ENCODE measurements at regions not wholly inside any gene's neighbourhood (a gene's known extent, or its start where the extent isn't known, plus 50 kb on each side); places are given as distances from the start of the nearest gene placed in this dataset.
"Not testable (repeated sequence)": the region's sequence is repeated elsewhere in the genome, so short reads cannot be mapped to it uniquely, and the experiment has no call there.

DNA sequence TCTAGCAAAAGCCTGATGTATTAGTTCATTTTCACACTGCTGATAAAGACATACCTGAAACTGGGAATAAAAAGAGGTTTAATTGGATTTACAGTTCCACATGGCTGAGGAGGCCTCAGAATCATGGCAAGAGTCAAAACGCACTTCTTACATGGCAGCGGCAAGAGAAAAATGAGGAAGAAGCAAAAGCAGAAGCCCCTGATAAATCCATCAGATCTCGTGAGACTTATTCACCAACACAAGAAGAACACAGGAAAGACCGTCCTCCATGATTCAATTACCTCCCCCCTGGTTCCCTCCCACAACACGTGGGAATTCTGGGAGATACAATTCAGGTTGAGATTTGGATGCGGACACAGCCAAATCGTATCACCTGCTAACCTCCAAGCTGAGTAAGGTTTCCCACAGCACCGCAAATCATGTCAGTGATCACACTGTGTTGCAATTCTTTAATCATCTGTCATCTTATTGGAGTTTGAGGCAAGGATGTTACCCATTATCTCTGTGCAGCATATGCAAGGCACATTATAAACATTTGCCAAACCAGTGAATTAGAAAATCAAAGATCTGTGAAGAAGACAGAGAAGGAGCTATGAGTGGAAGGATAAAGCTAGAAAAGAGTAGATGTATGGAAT is 128.5 kb downstream of the ZNF281 start:
- DNase-seq, result no peak

DNA sequence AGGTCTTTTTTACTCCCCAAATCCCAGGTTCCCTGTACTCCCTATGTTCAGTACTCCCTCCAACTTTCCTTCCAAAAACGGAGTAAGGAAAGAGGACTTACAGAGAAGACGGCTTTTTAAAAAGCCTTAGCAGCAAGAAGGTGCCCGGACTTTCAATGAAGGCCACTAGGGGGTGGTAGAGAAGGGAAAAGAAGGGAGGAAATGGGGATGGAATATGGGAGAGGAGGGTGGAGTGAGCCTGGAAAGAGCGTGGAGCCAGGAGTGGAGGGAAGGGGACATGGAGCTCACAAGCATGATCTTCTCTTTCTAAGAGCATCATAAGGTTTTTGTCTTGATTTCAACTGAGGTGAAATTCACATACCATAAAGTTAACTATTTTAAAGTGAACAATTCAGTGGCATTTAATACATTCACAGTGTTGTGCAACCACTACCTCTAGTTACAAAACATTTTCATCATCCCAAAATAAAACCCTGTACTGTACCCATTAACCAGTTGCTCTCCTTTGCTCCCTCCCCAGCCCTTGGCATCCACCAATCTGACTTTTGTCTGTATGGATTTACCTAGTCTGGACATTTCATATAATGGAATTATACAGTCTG is 129.9 kb downstream of the ZNF281 start:
- peak in 1 of 2 experiments; percentile 17 for DNase-seq

DNA sequence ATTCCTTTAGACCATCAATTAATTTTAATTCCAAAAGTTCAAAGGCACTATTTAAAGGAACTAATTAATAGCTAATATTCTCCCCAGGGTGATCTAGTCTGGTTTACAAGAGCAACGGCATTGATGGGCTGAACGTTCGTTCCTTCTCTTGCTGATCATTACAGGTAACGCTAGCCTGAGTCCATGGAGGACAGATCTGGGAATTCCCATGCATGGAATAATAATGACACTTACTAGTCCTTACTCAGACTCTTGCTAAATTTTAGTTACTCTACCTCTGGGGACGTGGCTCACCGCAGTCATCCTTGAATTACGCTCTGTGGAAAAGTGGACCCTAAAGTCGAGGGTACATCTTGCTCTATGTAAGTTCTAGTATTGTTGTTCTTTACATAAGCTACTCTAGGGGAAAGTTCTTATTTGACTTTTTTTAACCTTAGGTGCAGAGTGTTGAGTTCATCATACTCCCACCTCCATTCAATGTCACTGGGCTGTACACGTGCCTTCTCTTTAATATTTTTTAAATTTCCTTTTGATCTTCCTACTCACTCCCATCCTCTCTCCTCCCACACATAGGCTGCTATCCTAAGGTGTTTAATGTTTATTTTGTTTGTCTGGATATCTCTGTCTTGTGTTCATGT is 133.9 kb downstream of the ZNF281 start:
- DNase-seq, result no peak

DNA sequence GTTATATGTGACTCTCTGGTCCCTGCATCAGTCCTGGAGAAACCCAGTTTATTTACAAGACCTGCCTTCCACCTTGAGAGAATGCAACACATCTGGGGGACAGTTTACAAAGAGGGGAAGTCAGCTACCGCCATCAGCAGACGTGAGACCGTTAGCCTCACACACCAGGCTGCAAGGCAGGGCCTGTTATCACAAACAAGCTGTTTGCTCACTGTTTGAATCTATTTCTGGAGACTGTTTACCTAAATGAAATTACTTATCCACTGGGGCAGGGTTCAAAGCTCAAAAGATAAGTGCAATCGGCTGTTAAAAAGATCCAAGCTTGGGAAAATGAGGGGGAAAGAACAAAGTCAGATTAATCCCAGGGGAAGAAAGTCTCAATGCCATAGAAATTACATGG is 134.4 kb downstream of the ZNF281 start:
- no peak for DNase-seq

DNA sequence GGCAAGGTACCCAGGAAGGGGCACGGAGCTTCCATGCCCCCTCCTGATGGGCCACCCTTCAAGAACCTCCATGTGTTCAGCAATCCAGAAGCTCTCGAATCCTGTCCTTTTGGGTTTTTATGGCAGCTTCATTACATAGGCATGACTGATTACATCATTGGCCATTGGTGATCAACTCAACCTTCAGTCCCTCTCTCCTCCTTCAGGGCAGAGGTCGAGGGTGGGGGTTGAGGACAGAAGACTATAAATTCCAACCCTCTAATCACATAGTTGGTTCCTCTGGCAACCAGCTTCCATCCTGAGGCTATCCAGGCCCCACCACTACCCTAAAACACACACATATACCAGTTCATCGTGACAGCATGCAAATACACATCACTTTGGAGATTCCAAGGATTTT is 135.7 kb downstream of the ZNF281 start:
- DNase-seq, result no peak

DNA sequence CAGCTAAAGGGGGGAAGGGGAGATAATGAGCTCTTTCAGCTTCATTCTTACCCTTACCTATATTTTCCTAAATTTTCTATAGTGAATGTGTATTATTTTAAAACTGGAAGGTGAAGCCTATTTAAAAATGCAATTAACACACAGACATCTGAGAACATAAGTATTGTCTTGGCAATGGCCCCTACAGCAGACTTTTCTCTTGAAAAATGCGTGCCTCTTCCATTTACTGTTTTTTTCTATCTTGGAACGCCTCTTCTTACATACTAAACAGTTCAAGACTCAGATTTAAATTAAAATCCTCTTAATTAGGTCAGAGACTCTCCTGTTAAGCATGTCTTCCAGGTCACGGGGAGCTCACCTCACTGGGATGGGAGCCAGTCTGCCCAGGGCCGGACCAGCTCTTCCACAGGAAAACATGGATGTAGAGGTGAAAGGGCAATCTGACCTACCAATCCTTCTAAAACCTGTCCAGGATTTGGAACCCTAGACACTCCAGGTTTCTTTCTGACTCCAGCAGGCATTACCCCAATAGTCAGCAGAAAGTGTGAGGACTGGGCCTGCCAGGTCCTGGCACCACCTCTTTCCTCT is 137.3 kb downstream of the ZNF281 start:
- DNase-seq, result no peak

DNA sequence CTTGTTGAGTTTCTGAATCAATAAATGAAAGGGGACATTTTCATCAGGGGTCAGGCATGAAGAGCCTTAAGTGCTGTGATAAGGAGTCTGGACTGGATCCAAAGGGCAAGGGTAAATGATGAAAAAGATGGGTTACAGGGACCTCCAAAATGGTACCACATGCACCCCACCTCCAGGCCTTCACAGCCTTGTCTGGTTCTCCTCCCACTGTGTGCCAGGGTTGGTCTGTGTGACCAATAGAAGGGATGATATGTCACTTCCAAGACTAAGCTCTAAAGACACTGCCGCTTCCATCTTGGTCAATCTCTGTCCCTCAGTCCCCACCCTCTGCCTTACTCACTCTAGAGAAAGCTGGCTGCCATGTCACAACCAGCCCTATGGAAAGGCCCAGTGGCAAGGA is 140.6 kb downstream of the ZNF281 start:
- no peak for DNase-seq

DNA sequence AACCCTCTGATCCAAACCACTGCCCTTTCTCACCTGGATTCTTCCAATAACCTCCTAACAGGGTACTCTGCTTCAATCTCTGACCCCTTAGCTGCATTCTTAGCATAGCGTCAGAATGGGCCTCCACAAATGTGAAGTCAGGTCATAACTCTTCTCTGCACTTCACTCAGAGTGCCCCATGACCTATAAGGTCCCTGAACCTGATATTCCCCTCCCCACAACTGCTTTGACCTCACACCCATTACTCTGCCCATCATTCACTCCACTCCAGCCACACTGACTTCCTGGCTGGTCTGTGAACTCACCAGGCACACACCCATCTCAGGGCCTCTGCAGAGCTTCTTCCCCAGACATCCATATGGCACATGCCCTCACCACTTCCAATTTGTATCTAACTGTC is 141.9 kb downstream of the ZNF281 start:
- DNase-seq, result no peak

DNA sequence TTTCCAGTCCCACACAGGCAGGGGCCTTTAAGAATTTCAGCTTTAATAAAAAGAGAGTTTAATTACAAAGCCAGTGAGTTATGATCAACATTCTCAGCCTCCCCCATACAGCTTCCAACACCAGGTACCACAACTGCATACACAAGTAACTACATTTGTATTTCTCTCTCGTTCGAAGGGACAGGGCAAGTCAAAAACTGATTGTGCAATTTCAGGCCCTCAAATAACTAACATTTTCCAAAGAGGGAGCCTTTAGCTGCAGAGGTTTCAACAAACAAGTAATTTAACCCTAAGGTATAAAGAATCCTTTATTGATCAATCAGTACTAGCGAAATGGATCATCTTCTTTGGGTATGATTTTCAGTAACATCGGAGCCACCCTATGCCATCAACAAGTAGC is 142.4 kb downstream of the ZNF281 start:
- no peak for DNase-seq

DNA sequence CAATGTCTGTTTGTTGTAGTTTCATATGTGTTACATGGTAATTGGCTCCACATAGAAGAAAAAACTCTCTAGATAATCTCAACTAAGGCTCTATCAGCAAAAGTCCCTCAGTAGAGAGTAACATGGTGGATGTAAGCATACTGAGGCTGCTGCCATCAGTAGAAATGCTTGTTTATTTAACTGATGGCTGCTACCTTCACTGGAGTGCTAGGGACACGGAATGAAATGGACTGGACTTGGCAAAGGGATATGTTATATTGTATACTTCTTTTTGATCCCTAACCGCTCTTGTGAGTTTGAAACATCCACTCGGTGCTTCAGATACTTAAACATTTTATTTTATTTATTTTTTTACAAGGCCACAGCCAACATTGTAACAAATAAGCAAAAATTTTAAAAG is 143.0 kb downstream of the ZNF281 start:
- no peak for DNase-seq

DNA sequence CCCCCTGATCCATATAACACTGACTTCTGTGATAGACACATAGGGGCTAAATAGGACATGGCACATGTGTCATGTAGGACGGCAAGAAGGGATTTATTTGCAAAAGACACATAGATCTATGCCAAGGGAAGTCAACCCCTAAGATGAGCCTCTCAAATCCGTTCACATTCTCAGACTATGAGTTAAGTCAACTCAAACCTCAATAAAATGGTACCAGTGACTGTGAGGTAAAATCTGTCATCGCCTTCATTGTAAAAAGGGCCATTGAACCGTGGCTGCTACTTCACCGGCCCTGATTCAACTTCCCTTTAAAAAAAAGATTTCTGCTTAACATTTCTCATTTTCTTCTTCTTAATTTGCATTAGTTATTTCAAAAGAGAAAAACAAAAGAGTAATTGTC is 144.0 kb downstream of the ZNF281 start:
- DNase-seq, result no peak

DNA sequence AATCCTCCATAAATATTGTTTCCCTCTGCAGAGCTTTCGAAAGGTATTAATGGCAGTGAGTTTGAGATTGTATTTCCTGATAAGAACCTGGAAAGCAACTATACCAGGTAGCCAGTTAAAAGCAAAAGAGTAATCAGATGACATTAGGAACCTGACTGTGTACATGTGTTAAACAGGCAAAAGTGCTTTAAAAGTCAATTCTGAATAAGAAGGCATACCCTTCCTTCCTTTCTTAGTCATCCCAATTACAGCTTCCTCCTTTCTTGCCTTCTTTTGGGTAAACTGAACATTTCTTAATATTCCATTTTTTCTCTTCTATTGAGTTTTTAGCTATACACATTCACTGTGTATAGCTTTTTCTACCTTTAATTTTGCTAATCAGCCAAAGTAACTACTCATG is 144.7 kb downstream of the ZNF281 start:
- no peak for DNase-seq

DNA sequence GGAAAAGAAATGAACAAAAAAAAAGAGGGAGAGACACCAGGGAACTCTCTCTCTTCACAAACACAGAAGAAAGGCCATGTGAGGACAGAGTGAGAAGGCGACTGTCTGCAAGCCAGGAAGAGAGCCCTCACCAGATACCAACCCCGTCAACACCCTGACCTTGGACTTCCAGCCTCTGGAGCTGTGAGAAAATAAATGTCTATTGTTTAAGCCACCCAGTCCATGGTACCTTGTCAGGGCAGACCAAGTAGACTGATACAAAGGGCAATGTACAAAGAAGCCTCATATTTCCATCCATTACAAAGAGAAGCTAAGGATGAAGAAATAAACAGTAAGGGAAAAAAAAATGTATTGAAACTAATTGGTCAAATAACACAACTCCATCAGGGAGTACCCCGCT is 146.6 kb downstream of the ZNF281 start:
- DNase-seq, result no peak

DNA sequence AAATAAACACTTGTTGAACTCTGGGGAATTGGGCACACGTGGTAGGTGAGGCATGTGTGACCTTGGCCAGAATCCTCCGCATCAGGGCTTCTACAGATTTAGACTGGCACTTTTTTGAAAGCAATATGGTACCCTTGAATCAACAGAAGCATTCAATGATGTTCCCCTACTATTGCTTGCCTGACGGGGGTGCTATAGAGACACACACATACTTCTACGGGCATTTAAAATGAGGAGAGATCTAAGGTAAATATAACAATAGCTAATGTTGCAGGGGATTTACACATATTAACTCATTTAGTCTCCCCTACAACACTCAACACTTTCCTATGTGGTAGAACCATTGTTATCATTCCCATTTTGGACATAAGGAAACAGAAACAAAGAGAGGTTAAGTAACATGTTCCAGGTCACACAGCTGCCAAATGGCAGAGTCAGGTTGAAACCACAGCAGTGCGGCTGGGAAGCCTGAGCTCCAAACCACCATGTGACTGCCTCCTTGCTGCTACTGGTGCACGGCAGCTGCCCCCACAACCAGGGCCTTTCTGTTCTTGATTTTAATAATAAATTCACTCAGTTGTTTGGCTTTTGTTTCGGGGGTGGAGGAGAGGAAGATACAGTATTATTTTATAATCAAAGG is 147.4 kb downstream of the ZNF281 start:
- no peak for DNase-seq

DNA sequence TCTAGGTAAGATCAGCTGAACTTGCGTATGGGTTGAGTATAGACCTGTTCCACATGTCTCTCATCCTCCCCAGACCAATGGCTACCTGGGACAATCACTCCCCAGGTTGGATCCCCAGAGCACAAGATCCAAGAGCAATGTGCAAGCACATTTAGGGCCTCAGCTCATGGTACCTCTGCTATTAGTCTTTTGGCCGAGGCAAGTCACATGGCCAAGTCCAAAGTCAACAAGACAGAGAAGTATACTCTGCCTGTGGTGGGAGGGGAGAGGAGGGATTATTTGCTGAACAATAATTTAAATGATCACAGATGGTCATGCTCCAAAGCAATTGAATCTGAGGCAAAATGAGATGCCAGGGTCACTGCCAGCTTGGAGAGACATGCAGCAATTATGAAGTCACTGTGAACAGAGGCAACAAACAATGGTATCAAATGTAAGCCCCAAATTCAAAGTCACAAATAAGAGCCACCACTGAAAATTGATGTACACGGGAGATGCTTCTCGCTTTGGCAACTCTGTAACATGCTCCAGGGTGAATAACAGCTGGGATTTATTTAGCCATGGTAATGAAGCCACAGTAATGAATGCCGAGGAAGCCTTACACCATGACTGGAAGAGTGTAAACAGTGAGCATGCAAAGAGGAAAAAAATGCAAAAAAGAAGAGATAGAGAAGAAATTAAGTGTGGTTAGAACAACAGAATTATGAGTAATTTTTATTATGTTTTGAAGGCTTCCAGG is 149.1 kb downstream of the ZNF281 start:
- DNase-seq, result no peak

DNA sequence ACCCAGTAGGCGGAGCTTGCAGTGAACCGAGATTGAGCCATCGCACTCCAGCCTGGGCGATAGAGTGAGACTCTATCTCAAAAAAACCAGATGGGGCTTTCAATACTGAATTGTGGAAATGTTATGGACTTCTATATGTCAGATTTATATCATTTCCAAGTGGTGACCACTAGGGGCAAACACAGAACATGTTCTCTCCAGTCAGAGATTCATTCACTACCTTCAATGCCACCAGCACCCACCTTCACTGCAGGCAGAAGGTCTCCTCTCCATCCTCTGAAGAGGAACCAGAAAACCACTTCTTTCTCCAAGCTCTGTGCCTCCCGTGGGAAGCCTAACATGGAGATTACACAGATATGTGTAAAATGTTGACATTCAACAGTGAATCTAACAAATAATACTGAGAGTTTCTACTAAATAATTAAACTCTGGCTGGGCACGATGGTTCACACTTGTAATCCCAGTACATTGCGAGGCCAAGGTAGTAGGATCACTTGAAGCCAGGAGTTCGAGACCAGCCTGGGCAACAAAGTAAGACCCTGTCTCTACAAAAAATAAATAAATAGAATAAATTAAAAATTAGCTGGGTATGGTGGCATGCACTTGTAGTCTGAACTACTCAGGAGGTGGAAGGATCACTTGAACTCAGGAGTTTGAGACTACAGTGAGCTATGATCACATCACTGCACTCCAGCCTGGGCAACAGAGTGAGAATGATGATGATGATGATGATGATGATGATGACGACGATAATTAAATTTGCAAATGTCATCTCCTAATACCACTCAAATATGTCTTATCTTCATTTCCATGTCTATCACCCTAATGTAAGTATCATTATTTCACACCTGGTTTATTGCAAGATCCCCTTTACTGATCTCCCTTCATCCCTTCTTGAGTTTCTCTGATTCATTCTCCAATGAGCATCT is 151.1 kb downstream of the ZNF281 start:
- peak in 1 of 2 experiments; percentile 7 for DNase-seq

DNA sequence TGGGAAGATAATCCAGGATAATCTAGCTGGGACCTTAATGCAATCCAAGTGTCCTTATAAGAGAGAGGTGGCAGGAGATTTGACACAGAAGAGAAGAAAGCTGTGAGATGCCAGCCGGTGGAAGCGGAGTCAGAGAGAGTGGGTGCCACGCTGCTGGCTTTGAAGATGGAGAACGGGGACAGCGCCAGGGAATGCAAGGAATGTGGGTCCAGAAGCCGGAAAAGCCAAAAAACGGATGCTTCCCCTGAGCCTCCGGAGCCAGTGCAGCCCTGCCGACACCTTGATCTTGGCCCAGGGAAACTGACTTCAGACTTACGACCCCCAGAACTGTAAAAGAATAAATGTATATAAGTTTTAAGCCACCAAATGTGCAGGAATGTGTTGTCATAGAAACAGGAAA is 152.6 kb downstream of the ZNF281 start:
- DNase-seq, result no peak

DNA sequence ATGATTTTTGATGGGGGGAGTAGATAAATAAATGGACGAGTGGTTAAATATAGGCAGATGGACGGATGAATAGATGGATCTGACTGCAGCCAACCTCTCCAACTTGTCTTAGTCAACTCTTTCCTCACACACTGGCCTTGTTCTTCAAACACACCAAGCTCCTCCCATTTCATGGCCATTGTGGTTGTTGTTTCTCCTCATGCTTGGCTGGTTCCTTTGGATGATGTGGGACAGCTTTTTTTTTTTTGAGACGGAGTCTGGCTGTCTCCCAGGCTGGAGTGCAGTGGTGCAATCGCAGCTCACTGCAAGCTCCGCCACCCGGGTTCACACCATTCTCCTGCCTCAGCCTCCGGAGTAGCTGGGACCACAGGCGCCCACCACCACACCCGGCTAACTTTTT is 155.2 kb downstream of the ZNF281 start:
- not testable (repeated sequence) for DNase-seq

DNA sequence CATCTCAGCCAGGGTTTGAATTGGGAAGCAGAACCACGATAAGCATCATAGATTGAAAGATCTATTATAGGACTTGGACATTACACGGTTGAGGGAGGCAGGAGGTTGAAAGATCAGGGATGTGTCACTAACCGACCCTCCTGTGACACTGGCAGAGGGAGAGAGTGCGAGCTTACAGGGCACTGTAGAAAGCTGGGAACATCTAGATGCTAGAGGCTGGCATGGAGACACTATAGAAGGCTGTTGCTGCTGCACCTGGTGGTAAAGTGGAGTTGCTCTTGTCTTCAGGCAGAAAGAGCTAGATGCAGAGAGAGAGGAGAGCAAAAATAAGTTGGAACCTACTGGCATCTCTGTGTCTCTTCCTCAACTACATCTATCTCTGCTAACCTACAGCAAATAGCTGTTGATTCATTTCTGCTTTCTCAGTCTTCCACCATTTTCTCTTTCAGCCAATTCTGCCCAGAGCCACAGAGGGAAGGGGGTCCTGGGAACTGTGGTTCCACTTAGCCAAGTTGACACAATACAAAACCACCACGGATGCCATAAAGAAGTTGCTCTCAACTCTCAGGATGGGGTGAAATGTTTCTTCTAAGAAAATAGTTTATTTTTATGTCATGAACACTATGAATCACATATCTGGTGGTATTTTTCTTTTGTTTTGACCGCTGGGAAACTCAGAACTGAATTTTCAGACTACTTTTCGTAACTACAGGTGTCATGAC is 155.9 kb downstream of the ZNF281 start:
- no peak for DNase-seq

DNA sequence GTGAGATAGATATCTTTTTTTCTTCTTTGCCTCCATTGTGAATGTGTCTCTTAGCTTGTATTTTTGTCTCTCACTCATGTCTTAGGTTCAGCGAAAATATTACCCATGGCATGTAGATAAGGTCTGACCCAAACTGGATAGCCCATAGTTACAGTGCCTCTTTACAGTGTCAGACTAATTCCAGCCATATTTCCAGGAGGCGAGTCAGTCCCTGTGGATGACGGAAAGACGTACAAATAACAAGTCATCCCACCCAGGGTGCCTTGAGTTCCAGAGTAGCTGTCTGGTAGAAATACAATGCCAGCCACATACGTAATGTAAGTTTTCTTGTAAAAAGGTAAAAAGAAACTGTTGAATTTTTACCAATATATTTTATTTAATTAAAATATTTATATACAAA is 157.3 kb downstream of the ZNF281 start:
- DNase-seq, result no peak

DNA sequence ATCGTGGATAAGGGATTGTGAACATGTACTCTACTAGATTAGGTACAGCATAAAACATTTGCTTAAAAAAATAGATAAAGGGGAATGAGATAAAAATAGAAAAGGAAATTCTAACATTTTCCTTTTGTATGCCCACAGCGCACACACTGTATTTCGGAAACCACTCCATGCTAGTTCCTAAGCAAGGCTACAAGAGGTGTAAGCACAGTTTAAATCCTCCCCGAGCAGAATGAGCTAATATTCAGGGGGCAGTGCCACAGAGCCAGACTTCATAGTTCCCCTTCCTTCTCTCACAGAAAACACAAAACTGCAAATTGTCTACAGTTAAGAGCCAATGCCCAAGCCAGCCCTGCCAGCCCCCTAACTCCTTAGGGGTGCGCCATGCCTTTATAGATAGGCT is 159.4 kb downstream of the ZNF281 start:
- DNase-seq, result no peak

Data from SHP77 (cell line).